HUES48 (cell line): ENCODE measurements at regions not wholly inside any gene's neighbourhood (a gene's known extent, or its start where the extent isn't known, plus 50 kb on each side); places are given as distances from the start of the nearest gene placed in this dataset.

Experiments used
- H3K27ac ChIP-seq: one replicate; pipeline ENCODE4 v1.7.0; 2013; ENCODE audit warnings: low read depth, low read length, inconsistent platforms
- H3K27me3 ChIP-seq: 2 replicates; pipeline ENCODE4 v1.6.1; 2013; ENCODE audit warnings: mild to moderate bottlenecking, low read length; ENCODE audit not compliant: control insufficient read depth, insufficient read depth
- H3K36me3 ChIP-seq: 2 replicates; pipeline ENCODE4 v1.6.1; 2013; ENCODE audit warnings: low read length; ENCODE audit not compliant: control insufficient read depth, insufficient read depth
- H3K4me1 ChIP-seq: 2 replicates; pipeline ENCODE4 v1.6.1; 2013; ENCODE audit warnings: mild to moderate bottlenecking, low read length; ENCODE audit not compliant: control insufficient read depth, insufficient read depth
- H3K4me3 ChIP-seq: 2 replicates; pipeline ENCODE4 v1.5.1; 2013; ENCODE audit warnings: mild to moderate bottlenecking, low read depth, low read length
- H3K9ac ChIP-seq: 2 replicates; pipeline ENCODE4 v1.6.1; 2013; ENCODE audit warnings: mild to moderate bottlenecking, low read depth, low read length, moderate library complexity
- H3K9me3 ChIP-seq: 2 replicates; pipeline ENCODE4 v1.6.1; 2013; ENCODE audit warnings: low read length; ENCODE audit not compliant: control insufficient read depth, insufficient read depth

- Histone ChIP-seq H3K9ac (no peak overlapping the region), H3K27ac (no peak overlapping the region), H3K36me3 (no peaks in the 10 kb centered on the region), H3K27me3 (no peaks in the 10 kb centered on the region), H3K4me3 (no peak overlapping the region), H3K9me3 (no peaks in the 10 kb centered on the region), H3K4me1 (no peaks in the 10 kb centered on the region)
Observed at GRCh38 chr12:73374360-73374759, 1102.2 kb downstream of the TRHDE start.

GRCh38 chr12:73383584-73384222 is 1111.5 kb downstream of the TRHDE start:
- no peaks in the 10 kb centered on the region for H3K36me3 ChIP-seq
- no peak overlapping the region for H3K27ac ChIP-seq
- H3K4me1 ChIP-seq = no peaks in the 10 kb centered on the region
- no peaks in the 10 kb centered on the region for H3K9me3 ChIP-seq
- H3K27me3 ChIP-seq = no peaks in the 10 kb centered on the region
- no peak overlapping the region for H3K4me3 ChIP-seq
- H3K9ac ChIP-seq = no peak overlapping the region

GRCh38 chr12:73384592-73384991 is 1112.4 kb downstream of the TRHDE start:
- Histone ChIP-seq H3K9ac (no peak overlapping the region), H3K27ac (no peak overlapping the region), H3K36me3 (no peaks in the 10 kb centered on the region), H3K9me3 (no peaks in the 10 kb centered on the region), H3K4me3 (no peak overlapping the region), H3K4me1 (no peaks in the 10 kb centered on the region), H3K27me3 (no peaks in the 10 kb centered on the region)

- Histone ChIP-seq H3K4me1 (no peaks in the 10 kb centered on the region), H3K36me3 (no peaks in the 10 kb centered on the region), H3K27ac (no peak overlapping the region), H3K4me3 (no peak overlapping the region), H3K27me3 (no peaks in the 10 kb centered on the region), H3K9me3 (no peaks in the 10 kb centered on the region), H3K9ac (no peak overlapping the region)
Observed at GRCh38 chr12:73390261-73390660, 1118.1 kb downstream of the TRHDE start.

GRCh38 chr12:73413051-73413450 is 1124.6 kb upstream of the ATXN7L3B start:
- no peak overlapping the region for H3K4me3 ChIP-seq
- no peaks in the 10 kb centered on the region for H3K4me1 ChIP-seq
- no peak overlapping the region for H3K27ac ChIP-seq
- H3K9ac ChIP-seq = no peak overlapping the region
- H3K36me3 ChIP-seq = no peaks in the 10 kb centered on the region
- peaks cover 25% of the 10 kb centered on the region for H3K9me3 ChIP-seq
- no peaks in the 10 kb centered on the region for H3K27me3 ChIP-seq

GRCh38 chr12:73413974-73414373 is 1123.7 kb upstream of the ATXN7L3B start:
- H3K9ac ChIP-seq = no peak overlapping the region
- H3K27ac ChIP-seq = no peak overlapping the region
- peaks cover 25% of the 10 kb centered on the region for H3K9me3 ChIP-seq
- no peak overlapping the region for H3K4me3 ChIP-seq
- no peaks in the 10 kb centered on the region for H3K4me1 ChIP-seq
- no peaks in the 10 kb centered on the region for H3K27me3 ChIP-seq
- H3K36me3 ChIP-seq = no peaks in the 10 kb centered on the region

GRCh38 chr12:73414926-73415325 is 1122.7 kb upstream of the ATXN7L3B start:
- H3K27ac ChIP-seq = no peak overlapping the region
- H3K4me1 ChIP-seq = no peaks in the 10 kb centered on the region
- peaks cover 25% of the 10 kb centered on the region for H3K9me3 ChIP-seq
- H3K9ac ChIP-seq = no peak overlapping the region
- no peaks in the 10 kb centered on the region for H3K27me3 ChIP-seq
- no peaks in the 10 kb centered on the region for H3K36me3 ChIP-seq
- no peak overlapping the region for H3K4me3 ChIP-seq

- Histone ChIP-seq H3K9me3 (peaks cover 27% of the 10 kb centered on the region), H3K4me1 (no peaks in the 10 kb centered on the region), H3K9ac (no peak overlapping the region), H3K36me3 (no peaks in the 10 kb centered on the region), H3K27ac (no peak overlapping the region), H3K27me3 (no peaks in the 10 kb centered on the region), H3K4me3 (no peak overlapping the region)
Observed at GRCh38 chr12:73418541-73418940, 1119.1 kb upstream of the ATXN7L3B start.

- no peak overlapping the region for H3K9ac ChIP-seq
- no peaks in the 10 kb centered on the region for H3K4me1 ChIP-seq
- H3K4me3 ChIP-seq = no peak overlapping the region
- H3K9me3 ChIP-seq = peaks cover 40% of the 10 kb centered on the region
- H3K27ac ChIP-seq = no peak overlapping the region
- H3K27me3 ChIP-seq = no peaks in the 10 kb centered on the region
- no peaks in the 10 kb centered on the region for H3K36me3 ChIP-seq
Observed at GRCh38 chr12:73421832-73422231, 1115.8 kb upstream of the ATXN7L3B start.

GRCh38 chr12:73424484-73424883 is 1113.2 kb upstream of the ATXN7L3B start:
- Histone ChIP-seq H3K36me3 (no peaks in the 10 kb centered on the region), H3K9me3 (peaks cover 40% of the 10 kb centered on the region), H3K4me1 (no peaks in the 10 kb centered on the region), H3K27ac (no peak overlapping the region), H3K27me3 (no peaks in the 10 kb centered on the region), H3K9ac (no peak overlapping the region), H3K4me3 (no peak overlapping the region)

GRCh38 chr12:73445658-73446324 is 1091.8 kb upstream of the ATXN7L3B start:
- no peaks in the 10 kb centered on the region for H3K36me3 ChIP-seq
- H3K4me1 ChIP-seq = no peaks in the 10 kb centered on the region
- H3K9ac ChIP-seq = no peak overlapping the region
- H3K27me3 ChIP-seq = no peaks in the 10 kb centered on the region
- H3K9me3 ChIP-seq = no peaks in the 10 kb centered on the region
- H3K4me3 ChIP-seq = no peak overlapping the region
- H3K27ac ChIP-seq = no peak overlapping the region
